Fibroblast of lung (primary cell): ENCODE measurements at regions not wholly inside any gene's neighbourhood (a gene's known extent, or its start where the extent isn't known, plus 50 kb on each side); places are given as distances from the start of the nearest gene placed in this dataset.
A peak's percentile ranks its signal among the peaks of the same experiment; 100 is the strongest.

ENCODE experiments used
- DNase-seq, 2 donors: peaks; one replicate each; pipeline versions ENCODE4 v3.0.0 to v3.0.0-alpha.2; 2010; ENCODE audit warnings: low read depth in 2 of 2
- H2AFZ ChIP-seq: 2 replicates; pipeline ENCODE4 v1.5.1; 2012; ENCODE audit warnings: low read length, control low read depth, inconsistent platforms
- H3K27ac ChIP-seq: 2 replicates; pipeline ENCODE4 v1.5.1; 2011; ENCODE audit warnings: low read length, control low read depth; ENCODE audit not compliant: insufficient read depth
- H3K27me3 ChIP-seq: 2 replicates; pipeline ENCODE4 v1.5.1; 2011; ENCODE audit warnings: mild to moderate bottlenecking, low read length; ENCODE audit not compliant: control insufficient read depth, insufficient read depth
- H3K36me3 ChIP-seq: 2 replicates; pipeline ENCODE4 v1.5.1; 2011; ENCODE audit warnings: low read length; ENCODE audit not compliant: control insufficient read depth, insufficient read depth
- H3K4me1 ChIP-seq: 2 replicates; pipeline ENCODE4 v1.5.1; 2011; ENCODE audit warnings: low read length; ENCODE audit not compliant: control insufficient read depth, insufficient read depth; ENCODE audit errors: extremely low read depth
- H3K4me2 ChIP-seq: 2 replicates; pipeline ENCODE4 v1.5.1; 2011; ENCODE audit warnings: low read length, control low read depth; ENCODE audit not compliant: insufficient read depth; ENCODE audit errors: extremely low read depth
- H3K4me3 ChIP-seq, 4 experiments: fragments of 200-600 bp in 1 of 4; sonication (generic) in 1 of 4; replicated peaks in 1 of 4; 2 replicates each; pipeline ENCODE4 v1.5.1; 2011 to 2016; ENCODE audit warnings: low read length in 4 of 4, low read depth in 3 of 4, mild to moderate bottlenecking in 3 of 4, control low read depth in 2 of 4, inconsistent platforms in 1 of 4, mixed read lengths in 1 of 4; ENCODE audit not compliant: insufficient read depth in 1 of 4; ENCODE audit errors: control extremely low read depth in 1 of 4
- H3K79me2 ChIP-seq: 2 replicates; pipeline ENCODE4 v1.5.1; 2012; ENCODE audit warnings: mild to moderate bottlenecking, low read length, inconsistent platforms; ENCODE audit not compliant: control insufficient read depth, insufficient read depth
- H3K9ac ChIP-seq: 2 replicates; pipeline ENCODE4 v1.5.1; 2011; ENCODE audit warnings: mild to moderate bottlenecking, low read length, control low read depth; ENCODE audit not compliant: insufficient read depth
- H3K9me3 ChIP-seq: 2 replicates; pipeline ENCODE4 v1.5.1; 2012; ENCODE audit warnings: low read depth, low read length; ENCODE audit not compliant: control insufficient read depth, insufficient read depth
- H4K20me1 ChIP-seq: 2 replicates; pipeline ENCODE4 v1.5.1; 2011; ENCODE audit warnings: low read length; ENCODE audit not compliant: control insufficient read depth, insufficient read depth; ENCODE audit errors: extremely low read depth
- CTCF ChIP-seq, 2 donors: IDR thresholded peaks in 1 of 2; conservative IDR thresholded peaks in 1 of 2; 1 replicate in 1 of 2; 2 replicates in 1 of 2; pipeline ENCODE4 v1.5.1; 2011 to 2012; ENCODE audit warnings: low read length in 2 of 2, control low read depth in 1 of 2, inconsistent platforms in 1 of 2, low read depth in 1 of 2, mild to moderate bottlenecking in 1 of 2
- EZH2 ChIP-seq: IDR thresholded peaks from 2 replicates; pipeline ENCODE4 v1.5.1; 2012; ENCODE audit warnings: low read length, control low read depth, mild to moderate bottlenecking; ENCODE audit errors: missing control alignments

GRCh38 chr14:64643709-64644108 is 60.5 kb upstream of the PLEKHG3 start:
- no peaks in the 10 kb centered on the region for H4K20me1 ChIP-seq
- no peak overlapping the region for H3K4me2 ChIP-seq
- H2AFZ ChIP-seq: no peak overlapping the region
- no peaks in the 10 kb centered on the region for H3K27me3 ChIP-seq
- no peaks in the 10 kb centered on the region for H3K36me3 ChIP-seq
- no peak for DNase-seq
- peaks cover 12% of the 10 kb centered on the region for H3K4me1 ChIP-seq
- H3K4me3 ChIP-seq: no peak overlapping the region
- no peak for TF ChIP-seq CTCF (conservative IDR thresholded peaks at IDR 0.05 in 1 of 2, IDR thresholded peaks at IDR 0.05 in 1 of 2; ENCODE audit: low read depth in 1 of 2, low read length in 2 of 2)
- no peak for TF ChIP-seq EZH2
- H3K79me2 ChIP-seq: no peaks in the 10 kb centered on the region
- H3K9ac ChIP-seq: no peak overlapping the region
- H3K27ac ChIP-seq: no peak overlapping the region
- no peaks in the 10 kb centered on the region for H3K9me3 ChIP-seq

GRCh38 chr14:64644629-64645028 is 59.6 kb upstream of the PLEKHG3 start:
- Histone ChIP-seq H3K79me2 (no peaks in the 10 kb centered on the region), H3K27me3 (no peaks in the 10 kb centered on the region), H3K9me3 (no peaks in the 10 kb centered on the region), H3K4me1 (peaks cover 11% of the 10 kb centered on the region), H3K36me3 (no peaks in the 10 kb centered on the region), H3K4me3 (no peak overlapping the region), H4K20me1 (no peaks in the 10 kb centered on the region), H3K4me2 (no peak overlapping the region), H2AFZ (no peak overlapping the region), H3K27ac (peak overlapping the region; percentile 83), H3K9ac (no peak overlapping the region)
- TF ChIP-seq CTCF (conservative IDR thresholded peaks at IDR 0.05 in 1 of 2, IDR thresholded peaks at IDR 0.05 in 1 of 2; ENCODE audit: low read depth in 1 of 2, low read length in 2 of 2) (no peak), EZH2 (no peak)
- DNase-seq: no peak

DNA sequence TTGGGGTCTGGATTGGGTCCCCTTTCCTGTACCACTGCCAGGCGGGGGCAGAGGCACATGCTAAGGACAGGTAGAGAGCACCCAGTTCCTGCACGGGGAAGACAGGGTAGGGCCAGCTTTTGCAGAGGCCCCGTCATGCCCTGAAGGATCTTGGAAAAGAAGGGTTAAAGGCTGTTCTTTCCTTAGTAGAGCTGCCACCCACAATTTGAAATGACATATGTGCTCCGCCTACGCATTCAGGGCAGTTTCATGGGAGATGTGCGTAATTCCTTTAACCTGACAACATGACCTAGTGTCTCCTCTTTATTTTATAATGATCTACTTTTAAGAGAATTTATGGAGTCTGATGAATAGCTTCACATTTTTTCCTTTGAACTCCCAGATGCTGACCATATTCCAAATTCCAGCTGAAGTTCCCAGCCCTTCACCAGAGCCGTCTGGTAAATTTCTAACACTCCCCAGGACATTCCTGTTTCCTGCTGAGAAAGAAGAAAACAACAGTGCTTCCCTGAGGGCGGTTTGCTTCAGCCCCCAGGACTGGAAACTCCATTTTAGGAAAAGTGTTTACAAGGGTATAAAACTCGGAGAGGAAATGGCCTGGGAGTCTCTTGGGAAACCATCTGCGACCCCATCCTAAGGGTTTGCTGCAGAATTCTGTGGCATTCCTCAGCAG is 58.9 kb upstream of the PLEKHG3 start:
- peak; percentile 87 to 98 for DNase-seq
- peak overlapping the region; percentile 38 for H3K9ac ChIP-seq
- no peaks in the 10 kb centered on the region for H4K20me1 ChIP-seq
- no peaks in the 10 kb centered on the region for H3K79me2 ChIP-seq
- peaks cover 10% of the 10 kb centered on the region for H3K4me1 ChIP-seq
- peak overlapping the region; percentile 6 for H3K4me2 ChIP-seq
- H3K27ac ChIP-seq: peak overlapping the region; percentile 83
- H3K4me3 ChIP-seq: no peak overlapping the region
- no peaks in the 10 kb centered on the region for H3K27me3 ChIP-seq
- H3K9me3 ChIP-seq: no peaks in the 10 kb centered on the region
- H3K36me3 ChIP-seq: no peaks in the 10 kb centered on the region
- TF ChIP-seq CTCF (conservative IDR thresholded peaks at IDR 0.05 in 1 of 2, IDR thresholded peaks at IDR 0.05 in 1 of 2; ENCODE audit: low read depth in 1 of 2, low read length in 2 of 2): no peak
- TF ChIP-seq EZH2: no peak
- H2AFZ ChIP-seq: no peak overlapping the region
